Heart right ventricle (tissue), 16 donors: ENCODE measurements at regions not wholly inside any gene's neighbourhood (a gene's known extent, or its start where the extent isn't known, plus 50 kb on each side); places are given as distances from the start of the nearest gene placed in this dataset.

ENCODE experiments used
- ATAC-seq, 8 donors: fragments of 200-7000 bp; cut with Tn5 transposase; one replicate each; pipeline ENCODE4 v1.9.1; 2020; ENCODE audit warnings: mild to moderate bottlenecking in 8 of 8, moderate library complexity in 8 of 8, moderate number of reproducible peaks in 1 of 8
- DNase-seq, 2 donors: peaks; one replicate each; pipeline ENCODE4 v3.0.0-alpha.2; 2020
- H3K27ac ChIP-seq, 10 donors: fragments of 200-600 bp; sonication (generic) in 2 of 10; one replicate each; pipeline versions ENCODE4 v1.5.0 to v1.8.0; 2020 to 2022; ENCODE audit warnings: mild to moderate bottlenecking in 3 of 10
- H3K27me3 ChIP-seq, 7 donors: fragments of 200-600 bp; one replicate each; pipeline ENCODE4 v1.8.0; 2021 to 2022; ENCODE audit warnings: mild to moderate bottlenecking in 2 of 7
- H3K36me3 ChIP-seq, 9 donors: fragments of 200-600 bp; sonication (generic) in 1 of 9; one replicate each; pipeline versions ENCODE4 v1.5.0 to v1.8.0; 2020 to 2022; ENCODE audit warnings: mild to moderate bottlenecking in 2 of 9
- H3K4me1 ChIP-seq, 9 donors: fragments of 200-600 bp; sonication (generic) in 1 of 9; one replicate each; pipeline versions ENCODE4 v1.5.0 to v1.8.0; 2020 to 2022; ENCODE audit warnings: mild to moderate bottlenecking in 4 of 9
- H3K4me3 ChIP-seq, 10 donors: fragments of 200-600 bp; sonication (generic) in 2 of 10; one replicate each; pipeline versions ENCODE4 v1.5.0 to v1.8.0; 2020 to 2022; ENCODE audit warnings: mild to moderate bottlenecking in 7 of 10, moderate library complexity in 2 of 10
- H3K9me3 ChIP-seq, 11 donors: fragments of 200-600 bp in 10 of 11; sonication (generic) in 2 of 11; one replicate each; pipeline versions ENCODE4 v1.5.0 to v1.8.0; 2013 to 2022; ENCODE audit warnings: mild to moderate bottlenecking in 2 of 11, control low read depth in 1 of 11, moderate library complexity in 1 of 11
- WGBS, 2 donors: extraction: QIAGEN DNeasy Blood & Tissue Kit; methylation state at CpG; one replicate each; pipeline ENCODE4 v1.1.7; 2013; ENCODE audit warnings: inconsistent platforms in 1 of 2; 5-methylcytosine and 5-hydroxymethylcytosine counted together
- intact Hi-C, 10 donors: fragments of 100-400 bp; cut with DNase I; formaldehyde crosslinking; loops; one replicate each; pipeline versions ENCODE4 v1.11.1 to v1.14.2; 2022
- TF ChIP-seq, protein P1 (sequence below), 9 donors: fragments of 200-600 bp; sonication (generic) in 2 of 9; IDR thresholded peaks; one replicate each; pipeline versions ENCODE4 v1.5.0 to v1.8.0; 2021 to 2022; ENCODE audit warnings: antibody characterized with exemption in 9 of 9, mild to moderate bottlenecking in 5 of 9, moderate library complexity in 1 of 9
- donor health status: Arrhythmogenic right ventricular cardiomyopathy.
- donor health status: ischemic (EF 13 %, LVEDD 7.1; RV severe dilation, severe dysfunction).
- donor health status: healthy with polysubstance abuse.
- donor health status: DM: no; HTN: yes; CAD: no.
- donor health status: DM: no; HTN: no; CAD: no.
- donor health status: ischemic (EF 25% LVEDD 6.9; RV normal size, moderate dysfunction).
- donor health status: ischemic (EF 25% LVEDD 5.7; RV mildly dilated, moderate dysfunction).
- donor health status: healthy.
- donor health status: DM: yes; HTN: yes; CAD: no.
- donor health status: Ischemic cardiomyopathy.
- donor health status: ischemic (EF 35%, LVEDD 5.7; RV mildly dilated, moderate dysfunction).
- donor health status: nonischemic (EF 11% LVEDD 7.7; RV severe dilation, severe dysfunction).
- donor health status: DM: yes; HTN: yes; CAD: no.
- donor health status: PGD.
- donor health status: ischemic (EF 29% LVEDD 5.4; RV normal size, mild dysfunction).
- donor health status: nonischemic (EF 23%, LVEDD 6.1; RV moderate dilation, normal function).

DNA sequence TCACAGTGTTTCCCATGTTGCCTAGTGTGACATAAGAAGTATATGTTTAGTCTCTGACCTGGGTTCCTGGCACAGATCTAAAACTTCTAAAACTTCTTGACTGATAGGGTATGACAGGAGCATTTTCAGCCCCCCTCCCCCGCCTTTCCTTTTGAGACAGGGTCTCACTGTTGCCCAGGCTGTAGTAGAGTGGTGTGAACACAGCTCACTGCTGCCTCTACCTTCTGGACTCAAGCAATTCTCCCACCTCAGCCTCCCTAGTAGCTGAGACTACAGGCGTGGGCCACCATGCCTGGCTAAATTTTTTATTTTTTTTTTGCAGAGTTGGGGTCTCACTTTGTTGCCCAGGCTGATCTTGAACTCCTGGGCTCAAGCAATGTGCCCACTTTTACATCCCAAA, 421.1 kb upstream of the RGS6 start:
- Histone ChIP-seq H3K9me3 (no peaks in the 10 kb centered on the region), H3K36me3 (peaks cover 0 to 8% (median 0%) of the 10 kb centered on the region in 9 donors), H3K4me1 (no peaks in the 10 kb centered on the region), H3K27ac (no peak overlapping the region), H3K27me3 (no peaks in the 10 kb centered on the region), H3K4me3 (no peak overlapping the region)
- WGBS, 2 donors = 98% methylated on average over 2 of the region's 2 CpGs
- intact Hi-C loops = no loop called here
- TF ChIP-seq, protein P1, sequence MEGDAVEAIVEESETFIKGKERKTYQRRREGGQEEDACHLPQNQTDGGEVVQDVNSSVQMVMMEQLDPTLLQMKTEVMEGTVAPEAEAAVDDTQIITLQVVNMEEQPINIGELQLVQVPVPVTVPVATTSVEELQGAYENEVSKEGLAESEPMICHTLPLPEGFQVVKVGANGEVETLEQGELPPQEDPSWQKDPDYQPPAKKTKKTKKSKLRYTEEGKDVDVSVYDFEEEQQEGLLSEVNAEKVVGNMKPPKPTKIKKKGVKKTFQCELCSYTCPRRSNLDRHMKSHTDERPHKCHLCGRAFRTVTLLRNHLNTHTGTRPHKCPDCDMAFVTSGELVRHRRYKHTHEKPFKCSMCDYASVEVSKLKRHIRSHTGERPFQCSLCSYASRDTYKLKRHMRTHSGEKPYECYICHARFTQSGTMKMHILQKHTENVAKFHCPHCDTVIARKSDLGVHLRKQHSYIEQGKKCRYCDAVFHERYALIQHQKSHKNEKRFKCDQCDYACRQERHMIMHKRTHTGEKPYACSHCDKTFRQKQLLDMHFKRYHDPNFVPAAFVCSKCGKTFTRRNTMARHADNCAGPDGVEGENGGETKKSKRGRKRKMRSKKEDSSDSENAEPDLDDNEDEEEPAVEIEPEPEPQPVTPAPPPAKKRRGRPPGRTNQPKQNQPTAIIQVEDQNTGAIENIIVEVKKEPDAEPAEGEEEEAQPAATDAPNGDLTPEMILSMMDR (IDR thresholded peaks at IDR 0.05) = no peak
- DNase-seq = no peak
- no peak for ATAC-seq

- Histone ChIP-seq H3K27ac (no peak overlapping the region), H3K4me1 (no peaks in the 10 kb centered on the region), H3K27me3 (no peaks in the 10 kb centered on the region), H3K36me3 (peaks cover 0 to 8% (median 0%) of the 10 kb centered on the region in 9 donors), H3K4me3 (no peak overlapping the region), H3K9me3 (no peaks in the 10 kb centered on the region)
- TF ChIP-seq, protein P1 (IDR thresholded peaks at IDR 0.05) = no peak
- DNase-seq (no peak), ATAC-seq (no peak)
- 93 to 94% methylated on average over 8 of the region's 8 CpGs for WGBS, 2 donors
- intact Hi-C loops = no loop called here
Measured at GRCh38 chr14:71514941-71515919, 417.0 kb upstream of the RGS6 start.

DNA sequence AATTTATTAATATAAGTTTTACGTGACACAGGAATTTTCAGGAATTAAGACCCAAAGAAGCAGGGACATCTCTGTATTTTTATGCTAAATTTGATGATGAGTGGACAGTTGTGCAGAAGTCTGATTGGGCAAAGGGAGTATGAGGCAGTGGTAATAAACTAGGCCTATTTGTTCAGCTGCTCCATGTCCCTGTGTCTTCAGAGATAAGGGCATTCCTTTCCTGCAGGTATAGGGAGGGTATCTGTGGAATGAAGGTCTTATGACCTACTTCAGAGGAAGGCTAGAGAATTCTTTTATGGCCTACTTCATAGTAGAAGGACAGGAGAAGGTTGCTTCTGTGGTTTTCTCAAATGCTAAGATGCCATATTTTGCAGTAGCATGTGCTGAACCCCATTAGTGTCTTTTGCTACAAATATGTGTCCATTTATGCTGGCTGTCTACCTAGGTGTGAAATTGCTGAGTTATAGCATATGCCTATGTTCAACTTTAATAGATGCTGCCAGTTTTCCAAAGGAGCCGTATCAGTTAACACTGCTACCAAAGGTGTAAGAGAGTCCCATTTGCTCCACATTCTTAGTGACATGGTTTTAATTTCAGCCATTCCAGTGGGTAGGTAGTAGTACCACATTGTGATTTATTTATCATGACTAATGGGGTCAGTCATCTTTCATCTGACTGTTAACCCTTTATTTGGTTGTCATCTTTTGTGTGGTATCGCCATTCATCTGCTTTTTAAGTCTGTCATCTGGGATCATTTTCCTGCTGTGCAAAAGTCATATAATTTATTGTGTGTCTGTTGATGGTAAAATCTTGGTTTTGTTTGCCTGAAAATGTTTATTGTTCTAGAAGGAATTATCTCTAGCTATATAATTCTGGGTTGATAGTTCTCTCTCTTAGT, 410.7 kb upstream of the RGS6 start:
- H3K27me3 ChIP-seq = no peaks in the 10 kb centered on the region
- no peaks in the 10 kb centered on the region for H3K9me3 ChIP-seq
- intact Hi-C loops = no loop called here
- no peak overlapping the region for H3K27ac ChIP-seq
- H3K36me3 ChIP-seq = no peaks in the 10 kb centered on the region
- DNase-seq (no peak), ATAC-seq (no peak)
- no peaks in the 10 kb centered on the region for H3K4me1 ChIP-seq
- no peak overlapping the region for H3K4me3 ChIP-seq
- WGBS, 2 donors = 96 to 99% methylated on average over 3 of the region's 3 CpGs
- TF ChIP-seq, protein P1 (IDR thresholded peaks at IDR 0.05) = no peak

GRCh38 chr14:71523630-71524319, 408.5 kb upstream of the RGS6 start:
- Histone ChIP-seq H3K27ac (no peak overlapping the region), H3K27me3 (no peaks in the 10 kb centered on the region), H3K36me3 (no peaks in the 10 kb centered on the region), H3K4me3 (no peak overlapping the region), H3K9me3 (no peaks in the 10 kb centered on the region), H3K4me1 (no peaks in the 10 kb centered on the region)
- 83 to 89% methylated on average over 2 of the region's 2 CpGs for WGBS, 2 donors
- TF ChIP-seq, protein P1 (IDR thresholded peaks at IDR 0.05) = no peak
- intact Hi-C loops = no loop called here
- ATAC-seq = no peak
- no peak for DNase-seq
